ENCODE measurements at regions not wholly inside any gene's neighbourhood (a gene's known extent, or its start where the extent isn't known, plus 50 kb on each side); places are given as distances from the start of the nearest gene placed in this dataset.

DNA sequence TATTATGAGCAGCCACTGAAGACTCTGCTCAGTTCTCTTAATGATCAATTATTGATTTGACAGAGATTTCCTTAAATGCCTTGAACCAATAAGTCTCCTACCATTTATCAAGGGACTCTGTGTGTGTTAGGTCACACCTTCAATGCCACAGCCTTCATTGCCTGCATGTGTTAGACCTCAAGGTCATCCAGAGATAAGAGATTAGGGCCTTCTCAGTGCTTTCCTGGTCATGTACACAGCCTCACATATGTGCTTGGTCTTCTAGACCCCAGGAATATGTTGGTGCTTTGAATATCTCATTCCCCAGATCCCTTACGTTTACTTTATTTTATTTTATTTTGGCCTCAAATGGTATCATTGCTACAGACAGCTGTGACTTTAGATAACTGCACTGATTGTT lies 93.0 kb upstream of the CTAGE1 start:
- Mint-ChIP-seq H3K27ac (no peak overlapping the region), H3K4me3 (no peak overlapping the region), H3K4me1 (ENCODE audit: unreplicated experiment) (no peaks in the 10 kb centered on the region), H3K27me3 (peaks cover 6% of the 10 kb centered on the region), H3K9me3 (no peaks in the 10 kb centered on the region), H3K36me3 (no peaks in the 10 kb centered on the region)
- TF ChIP-seq, protein P1, sequence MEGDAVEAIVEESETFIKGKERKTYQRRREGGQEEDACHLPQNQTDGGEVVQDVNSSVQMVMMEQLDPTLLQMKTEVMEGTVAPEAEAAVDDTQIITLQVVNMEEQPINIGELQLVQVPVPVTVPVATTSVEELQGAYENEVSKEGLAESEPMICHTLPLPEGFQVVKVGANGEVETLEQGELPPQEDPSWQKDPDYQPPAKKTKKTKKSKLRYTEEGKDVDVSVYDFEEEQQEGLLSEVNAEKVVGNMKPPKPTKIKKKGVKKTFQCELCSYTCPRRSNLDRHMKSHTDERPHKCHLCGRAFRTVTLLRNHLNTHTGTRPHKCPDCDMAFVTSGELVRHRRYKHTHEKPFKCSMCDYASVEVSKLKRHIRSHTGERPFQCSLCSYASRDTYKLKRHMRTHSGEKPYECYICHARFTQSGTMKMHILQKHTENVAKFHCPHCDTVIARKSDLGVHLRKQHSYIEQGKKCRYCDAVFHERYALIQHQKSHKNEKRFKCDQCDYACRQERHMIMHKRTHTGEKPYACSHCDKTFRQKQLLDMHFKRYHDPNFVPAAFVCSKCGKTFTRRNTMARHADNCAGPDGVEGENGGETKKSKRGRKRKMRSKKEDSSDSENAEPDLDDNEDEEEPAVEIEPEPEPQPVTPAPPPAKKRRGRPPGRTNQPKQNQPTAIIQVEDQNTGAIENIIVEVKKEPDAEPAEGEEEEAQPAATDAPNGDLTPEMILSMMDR (conservative IDR thresholded peaks at IDR 0.05), result no peak
- no peak for DNase-seq (ENCODE audit: extremely low spot score, unreplicated experiment)

DNA sequence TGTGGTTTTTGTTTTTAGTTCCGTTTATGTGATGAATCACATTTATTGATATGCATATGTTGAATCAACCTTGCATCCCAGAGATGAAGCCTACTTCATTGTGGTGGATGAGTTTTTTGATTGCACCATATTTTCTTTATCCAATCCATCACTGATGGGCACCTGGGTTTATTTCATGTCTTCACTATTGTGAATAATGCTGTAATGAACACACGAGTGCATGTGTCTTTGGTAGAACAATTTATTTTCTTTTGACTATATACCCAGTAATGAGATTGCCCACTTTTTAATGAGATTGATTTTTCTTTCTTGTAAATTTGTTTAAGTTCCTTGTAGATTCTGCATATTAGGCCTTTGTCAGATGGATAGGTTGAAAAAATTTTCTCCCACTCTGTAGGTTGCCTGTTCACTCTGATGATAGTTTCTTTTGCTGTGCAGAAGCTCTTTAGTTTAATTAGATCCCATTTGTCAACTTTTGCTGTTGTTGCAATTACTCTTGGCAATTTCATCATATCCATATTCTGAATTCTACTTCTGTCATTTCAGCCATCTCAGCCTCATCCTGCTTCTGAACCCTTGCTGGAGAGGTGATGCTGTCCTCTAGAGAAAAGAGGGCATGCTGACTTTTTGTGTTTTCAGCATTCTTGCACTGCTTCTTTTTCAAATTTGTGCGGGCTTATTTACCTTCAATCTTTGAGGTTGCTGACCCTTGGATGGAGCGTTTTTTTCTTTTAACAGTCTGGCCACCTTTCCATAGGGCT lies 96.2 kb upstream of the CTAGE1 start:
- Mint-ChIP-seq H3K27me3 (peaks cover 6% of the 10 kb centered on the region), H3K9me3 (no peaks in the 10 kb centered on the region), H3K4me1 (ENCODE audit: unreplicated experiment) (no peaks in the 10 kb centered on the region), H3K36me3 (no peaks in the 10 kb centered on the region), H3K4me3 (no peak overlapping the region), H3K27ac (no peak overlapping the region)
- DNase-seq (ENCODE audit: extremely low spot score, unreplicated experiment), result no peak
- TF ChIP-seq, protein P1 (conservative IDR thresholded peaks at IDR 0.05), result no peak

DNA sequence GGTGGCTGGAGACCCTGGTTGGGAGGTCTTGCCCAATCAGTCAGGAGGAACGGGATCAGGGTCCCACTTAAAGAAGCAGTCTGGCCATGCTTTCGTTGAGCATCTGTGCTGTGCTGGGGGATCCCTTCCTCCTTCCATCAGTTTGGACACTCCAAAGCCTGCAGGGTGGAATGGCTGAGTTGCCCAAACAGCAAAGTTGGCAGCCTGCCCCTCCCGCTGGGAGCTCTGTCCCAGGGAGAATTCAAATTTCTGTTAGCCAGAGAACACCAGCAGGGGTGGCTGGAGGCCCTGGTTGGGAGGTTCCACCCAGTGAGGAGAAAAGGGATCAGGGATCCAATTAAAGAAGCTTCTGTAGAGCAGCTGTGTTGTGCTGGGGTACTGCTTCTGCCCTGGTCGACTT lies 96.9 kb upstream of the CTAGE1 start:
- no peak overlapping the region for H3K27ac Mint-ChIP-seq
- no peaks in the 10 kb centered on the region for H3K36me3 Mint-ChIP-seq
- H3K9me3 Mint-ChIP-seq, result no peaks in the 10 kb centered on the region
- H3K4me3 Mint-ChIP-seq, result no peak overlapping the region
- TF ChIP-seq, protein P1 (conservative IDR thresholded peaks at IDR 0.05), result no peak
- H3K4me1 Mint-ChIP-seq (ENCODE audit: unreplicated experiment), result no peaks in the 10 kb centered on the region
- DNase-seq (ENCODE audit: extremely low spot score, unreplicated experiment), result no peak
- H3K27me3 Mint-ChIP-seq, result peaks cover 6% of the 10 kb centered on the region

DNA sequence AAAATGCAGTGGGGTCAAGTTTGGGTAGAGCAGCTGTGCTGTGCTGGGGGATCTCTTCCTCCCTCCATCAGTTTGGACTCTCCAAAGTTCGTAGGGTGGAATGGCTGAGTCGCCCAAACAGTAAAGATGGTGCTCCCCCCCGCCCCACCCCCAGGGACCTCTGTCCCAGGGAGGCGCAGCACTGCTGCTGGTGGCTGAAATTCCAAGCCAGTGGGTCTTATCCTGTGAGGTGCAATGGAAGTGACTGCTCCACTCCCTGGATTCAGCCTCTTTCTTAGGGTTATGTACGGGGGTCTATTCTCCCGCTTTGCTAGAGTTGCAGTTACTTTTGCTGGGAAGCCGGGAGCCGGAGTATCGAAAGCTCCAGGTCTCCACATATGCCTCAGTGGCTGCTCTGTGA lies 97.5 kb upstream of the CTAGE1 start:
- DNase-seq (ENCODE audit: extremely low spot score, unreplicated experiment), result no peak
- Mint-ChIP-seq H3K4me1 (ENCODE audit: unreplicated experiment) (no peaks in the 10 kb centered on the region), H3K27ac (no peak overlapping the region), H3K36me3 (no peaks in the 10 kb centered on the region), H3K9me3 (no peaks in the 10 kb centered on the region), H3K27me3 (peaks cover 6% of the 10 kb centered on the region), H3K4me3 (no peak overlapping the region)
- TF ChIP-seq, protein P1 (conservative IDR thresholded peaks at IDR 0.05), result no peak

DNA sequence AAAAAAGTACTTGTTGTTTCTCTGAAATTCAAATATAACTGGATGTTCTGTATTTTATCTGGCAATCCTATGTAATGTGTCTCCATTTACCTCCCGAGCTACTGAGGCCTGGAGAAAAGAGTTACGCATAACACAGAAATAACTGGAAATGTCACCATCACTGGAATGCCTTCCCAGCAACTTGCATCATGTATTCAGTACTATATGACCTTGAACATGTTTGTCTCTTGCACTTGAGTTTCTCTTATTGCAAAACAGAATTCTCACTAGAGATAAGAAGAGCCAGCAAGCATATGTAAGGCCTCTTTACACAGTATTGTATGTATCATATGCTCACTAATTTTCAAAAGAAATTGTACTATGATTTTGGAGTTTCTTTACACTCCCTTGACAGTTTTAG lies 99.6 kb upstream of the CTAGE1 start:
- H3K4me1 Mint-ChIP-seq (ENCODE audit: unreplicated experiment), result no peaks in the 10 kb centered on the region
- DNase-seq (ENCODE audit: extremely low spot score, unreplicated experiment), result no peak

More for the DNA sequence above, 99.6 kb upstream of the CTAGE1 start:
- Mint-ChIP-seq H3K9me3 (no peaks in the 10 kb centered on the region), H3K36me3 (no peaks in the 10 kb centered on the region), H3K27me3 (peaks cover 6% of the 10 kb centered on the region), H3K4me3 (no peak overlapping the region), H3K27ac (no peak overlapping the region)
- TF ChIP-seq, protein P1 (conservative IDR thresholded peaks at IDR 0.05), result no peak

Measured in type B pancreatic cell (in vitro differentiated cells).